A172 (cell line): ENCODE measurements at regions not wholly inside any gene's neighbourhood (a gene's known extent, or its start where the extent isn't known, plus 50 kb on each side); places are given as distances from the start of the nearest gene placed in this dataset.

ENCODE experiments used
- DNase-seq: peaks from one replicate; pipeline ENCODE4 v3.0.0-alpha.2; 2015; ENCODE audit warnings: low spot score

- DNase-seq: no peak
Measured at GRCh38 chr17:63338272-63338671, 107.8 kb downstream of the CYB561 start.

GRCh38 chr17:63341276-63341675, 104.8 kb downstream of the CYB561 start:
- no peak for DNase-seq

- no peak for DNase-seq
Measured at GRCh38 chr17:63344383-63344782, 101.7 kb downstream of the CYB561 start.

GRCh38 chr17:63345611-63346010, 100.5 kb downstream of the CYB561 start:
- no peak for DNase-seq

GRCh38 chr17:63347475-63347874, 98.6 kb downstream of the CYB561 start:
- DNase-seq: no peak

- no peak for DNase-seq
Measured at GRCh38 chr17:63349478-63350000, 96.6 kb downstream of the CYB561 start.

GRCh38 chr17:63350364-63350763, 95.7 kb downstream of the CYB561 start:
- no peak for DNase-seq

- DNase-seq: no peak
Measured at GRCh38 chr17:63354256-63354655, 91.8 kb downstream of the CYB561 start.

GRCh38 chr17:63356337-63356757, 89.8 kb downstream of the CYB561 start:
- peak; percentile 82 for DNase-seq

- DNase-seq: peak; percentile 49
Measured at GRCh38 chr17:63358111-63358839, 87.8 kb downstream of the CYB561 start.

GRCh38 chr17:63358956-63359355, 87.2 kb downstream of the CYB561 start:
- DNase-seq: no peak

GRCh38 chr17:63361182-63361581, 84.9 kb downstream of the CYB561 start:
- DNase-seq: no peak

GRCh38 chr17:63362115-63362514, 84.0 kb downstream of the CYB561 start:
- no peak for DNase-seq

GRCh38 chr17:63364387-63364786, 81.7 kb downstream of the CYB561 start:
- no peak for DNase-seq

GRCh38 chr17:63364944-63365343, 81.2 kb downstream of the CYB561 start:
- no peak for DNase-seq

GRCh38 chr17:63365366-63366240, 80.5 kb downstream of the CYB561 start:
- DNase-seq: peak; percentile 22

GRCh38 chr17:63366241-63366566, 79.9 kb downstream of the CYB561 start:
- DNase-seq: no peak

GRCh38 chr17:63369233-63369632, 76.9 kb downstream of the CYB561 start:
- peak; percentile 59 for DNase-seq

GRCh38 chr17:63370696-63371095, 75.4 kb downstream of the CYB561 start:
- DNase-seq: no peak

- DNase-seq: no peak
Measured at GRCh38 chr17:63376949-63377348, 69.2 kb downstream of the CYB561 start.

- DNase-seq: no peak
Measured at GRCh38 chr17:63378411-63379375, 67.4 kb downstream of the CYB561 start.

GRCh38 chr17:63379636-63380035, 66.5 kb downstream of the CYB561 start:
- no peak for DNase-seq
